ENCODE measurements at regions not wholly inside any gene's neighbourhood (a gene's known extent, or its start where the extent isn't known, plus 50 kb on each side); places are given as distances from the start of the nearest gene placed in this dataset.

GRCh38 chr13:84994582-84994981, 804.6 kb downstream of the SLITRK6 start:
- no peak for TF ChIP-seq CTCF (IDR thresholded peaks at IDR 0.05; ENCODE audit: insufficient read depth, low read length)
- no peak for TF ChIP-seq POLR2AphosphoS5 (IDR thresholded peaks at IDR 0.05; ENCODE audit: low read depth)
- no peak for TF ChIP-seq SPI1 (IDR thresholded peaks at IDR 0.05; ENCODE audit: borderline replicate concordance, low read depth)
- TF ChIP-seq GABPA (IDR thresholded peaks at IDR 0.05; ENCODE audit: low read depth) = no peak
- TF ChIP-seq REST (IDR thresholded peaks at IDR 0.05; ENCODE audit: insufficient replicate concordance, low read depth) = no peak
- Histone ChIP-seq H3K27me3 (ENCODE audit: insufficient read depth, poor library complexity, severe bottlenecking) (no peaks in the 10 kb centered on the region), H3K27ac (replicated peaks) (no peak overlapping the region), H3K4me3 (replicated peaks; ENCODE audit: insufficient read depth, low read length) (no peak overlapping the region)
- no peak for DNase-seq (ENCODE audit: low read depth in 1 of 2, low spot score in 1 of 2)

GRCh38 chr13:84985860-84986259, 813.4 kb downstream of the SLITRK6 start:
- Histone ChIP-seq H3K4me3 (replicated peaks; ENCODE audit: insufficient read depth, low read length) (no peak overlapping the region), H3K27ac (replicated peaks) (no peak overlapping the region), H3K27me3 (ENCODE audit: insufficient read depth, poor library complexity, severe bottlenecking) (no peaks in the 10 kb centered on the region)
- no peak for DNase-seq (ENCODE audit: low read depth in 1 of 2, low spot score in 1 of 2)
- TF ChIP-seq POLR2AphosphoS5 (IDR thresholded peaks at IDR 0.05; ENCODE audit: low read depth) (no peak), GABPA (IDR thresholded peaks at IDR 0.05; ENCODE audit: low read depth) (no peak), SPI1 (IDR thresholded peaks at IDR 0.05; ENCODE audit: borderline replicate concordance, low read depth) (no peak), REST (IDR thresholded peaks at IDR 0.05; ENCODE audit: insufficient replicate concordance, low read depth) (no peak), CTCF (IDR thresholded peaks at IDR 0.05; ENCODE audit: insufficient read depth, low read length) (no peak)

GRCh38 chr13:84983321-84983720, 815.9 kb downstream of the SLITRK6 start:
- DNase-seq (ENCODE audit: low read depth in 1 of 2, low spot score in 1 of 2) = no peak
- Histone ChIP-seq H3K4me3 (replicated peaks; ENCODE audit: insufficient read depth, low read length) (no peak overlapping the region), H3K27me3 (ENCODE audit: insufficient read depth, poor library complexity, severe bottlenecking) (no peaks in the 10 kb centered on the region), H3K27ac (replicated peaks) (no peak overlapping the region)
- TF ChIP-seq POLR2AphosphoS5 (IDR thresholded peaks at IDR 0.05; ENCODE audit: low read depth) (no peak), CTCF (IDR thresholded peaks at IDR 0.05; ENCODE audit: insufficient read depth, low read length) (no peak), REST (IDR thresholded peaks at IDR 0.05; ENCODE audit: insufficient replicate concordance, low read depth) (no peak), SPI1 (IDR thresholded peaks at IDR 0.05; ENCODE audit: borderline replicate concordance, low read depth) (no peak), GABPA (IDR thresholded peaks at IDR 0.05; ENCODE audit: low read depth) (no peak)
